ENCODE measurements at regions not wholly inside any gene's neighbourhood (a gene's known extent, or its start where the extent isn't known, plus 50 kb on each side); places are given as distances from the start of the nearest gene placed in this dataset.

GRCh38 chr21:29396951-29397455 lies 98.3 kb downstream of the BACH1 start:
- Histone ChIP-seq H3K4me1 (ENCODE audit: control insufficient read depth in 3 of 3, insufficient read depth in 2 of 3, low read depth in 1 of 3, low read length in 2 of 3) (no peaks in the 10 kb centered on the region), H3K9me3 (ENCODE audit: control insufficient read depth in 2 of 2, insufficient read depth in 1 of 2, low read depth in 1 of 2, low read length in 1 of 2) (peaks cover 0 to 4% of the 10 kb centered on the region in 2 donors), H3K4me3 (ENCODE audit: low read depth in 1 of 3, low read length in 3 of 3) (no peak overlapping the region), H3K27me3 (ENCODE audit: control insufficient read depth in 3 of 3, insufficient read depth in 3 of 3, low read length in 3 of 3) (no peaks in the 10 kb centered on the region), H3K27ac (ENCODE audit: low read depth in 1 of 3, low read length in 2 of 3) (no peak overlapping the region), H3K36me3 (ENCODE audit: control insufficient read depth in 3 of 3, insufficient read depth in 2 of 3, low read depth in 1 of 3, low read length in 3 of 3) (peaks cover 0 to 3% (median 0%) of the 10 kb centered on the region in 3 donors)
- FAIRE-seq: no peak
- no peak for DNase-seq
- 88 to 93% (median 89%) methylated on average over 3 of the region's 3 CpGs for WGBS, 3 donors

- Histone ChIP-seq H3K9me3 (ENCODE audit: control insufficient read depth in 2 of 2, insufficient read depth in 1 of 2, low read depth in 1 of 2, low read length in 1 of 2) (peaks cover 0 to 4% of the 10 kb centered on the region in 2 donors), H3K27me3 (ENCODE audit: control insufficient read depth in 3 of 3, insufficient read depth in 3 of 3, low read length in 3 of 3) (no peaks in the 10 kb centered on the region), H3K4me1 (ENCODE audit: control insufficient read depth in 3 of 3, insufficient read depth in 2 of 3, low read depth in 1 of 3, low read length in 2 of 3) (no peaks in the 10 kb centered on the region), H3K27ac (ENCODE audit: low read depth in 1 of 3, low read length in 2 of 3) (no peak overlapping the region), H3K4me3 (ENCODE audit: low read depth in 1 of 3, low read length in 3 of 3) (no peak overlapping the region), H3K36me3 (ENCODE audit: control insufficient read depth in 3 of 3, insufficient read depth in 2 of 3, low read depth in 1 of 3, low read length in 3 of 3) (peaks cover 0 to 3% (median 0%) of the 10 kb centered on the region in 3 donors)
- DNase-seq (no peak), FAIRE-seq (no peak)
Observed at GRCh38 chr21:29403301-29403700, 104.6 kb downstream of the BACH1 start.

GRCh38 chr21:29403922-29404538 lies 105.3 kb downstream of the BACH1 start:
- Histone ChIP-seq H3K27me3 (ENCODE audit: control insufficient read depth in 3 of 3, insufficient read depth in 3 of 3, low read length in 3 of 3) (no peaks in the 10 kb centered on the region), H3K4me1 (ENCODE audit: control insufficient read depth in 3 of 3, insufficient read depth in 2 of 3, low read depth in 1 of 3, low read length in 2 of 3) (no peaks in the 10 kb centered on the region), H3K27ac (ENCODE audit: low read depth in 1 of 3, low read length in 2 of 3) (no peak overlapping the region), H3K9me3 (ENCODE audit: control insufficient read depth in 2 of 2, insufficient read depth in 1 of 2, low read depth in 1 of 2, low read length in 1 of 2) (peaks cover 0 to 4% of the 10 kb centered on the region in 2 donors), H3K36me3 (ENCODE audit: control insufficient read depth in 3 of 3, insufficient read depth in 2 of 3, low read depth in 1 of 3, low read length in 3 of 3) (no peaks in the 10 kb centered on the region), H3K4me3 (ENCODE audit: low read depth in 1 of 3, low read length in 3 of 3) (no peak overlapping the region)
- WGBS, 3 donors: 82 to 93% (median 89%) methylated on average over 4 of the region's 4 CpGs
- FAIRE-seq (no peak), DNase-seq (no peak)

GRCh38 chr21:29405503-29406122 lies 106.9 kb downstream of the BACH1 start:
- Histone ChIP-seq H3K9me3 (ENCODE audit: control insufficient read depth in 2 of 2, insufficient read depth in 1 of 2, low read depth in 1 of 2, low read length in 1 of 2) (no peaks in the 10 kb centered on the region), H3K27ac (ENCODE audit: low read depth in 1 of 3, low read length in 2 of 3) (no peak overlapping the region), H3K4me1 (ENCODE audit: control insufficient read depth in 3 of 3, insufficient read depth in 2 of 3, low read depth in 1 of 3, low read length in 2 of 3) (no peaks in the 10 kb centered on the region), H3K27me3 (ENCODE audit: control insufficient read depth in 3 of 3, insufficient read depth in 3 of 3, low read length in 3 of 3) (no peaks in the 10 kb centered on the region), H3K4me3 (ENCODE audit: low read depth in 1 of 3, low read length in 3 of 3) (no peak overlapping the region), H3K36me3 (ENCODE audit: control insufficient read depth in 3 of 3, insufficient read depth in 2 of 3, low read depth in 1 of 3, low read length in 3 of 3) (no peaks in the 10 kb centered on the region)
- DNase-seq: no peak
- 88 to 95% (median 94%) methylated on average over 2 of the region's 2 CpGs for WGBS, 3 donors
- FAIRE-seq: no peak

- no peaks in the 10 kb centered on the region for H3K4me1 ChIP-seq (ENCODE audit: control insufficient read depth in 3 of 3, insufficient read depth in 2 of 3, low read depth in 1 of 3, low read length in 2 of 3)
- no peaks in the 10 kb centered on the region for H3K36me3 ChIP-seq (ENCODE audit: control insufficient read depth in 3 of 3, insufficient read depth in 2 of 3, low read depth in 1 of 3, low read length in 3 of 3)
- no peaks in the 10 kb centered on the region for H3K27me3 ChIP-seq (ENCODE audit: control insufficient read depth in 3 of 3, insufficient read depth in 3 of 3, low read length in 3 of 3)
- FAIRE-seq (no peak), DNase-seq (no peak)
- H3K27ac ChIP-seq (ENCODE audit: low read depth in 1 of 3, low read length in 2 of 3): no peak overlapping the region
- H3K9me3 ChIP-seq (ENCODE audit: control insufficient read depth in 2 of 2, insufficient read depth in 1 of 2, low read depth in 1 of 2, low read length in 1 of 2): no peaks in the 10 kb centered on the region
- H3K4me3 ChIP-seq (ENCODE audit: low read depth in 1 of 3, low read length in 3 of 3): no peak overlapping the region
Observed at GRCh38 chr21:29406385-29406784, 107.7 kb downstream of the BACH1 start.

GRCh38 chr21:29407571-29407970 lies 108.8 kb downstream of the BACH1 start:
- DNase-seq: no peak
- H3K27ac ChIP-seq (ENCODE audit: low read depth in 1 of 3, low read length in 2 of 3): no peak overlapping the region
- WGBS, 3 donors: 90 to 98% (median 96%) methylated on average over 2 of the region's 2 CpGs
- no peak for FAIRE-seq
- H3K36me3 ChIP-seq (ENCODE audit: control insufficient read depth in 3 of 3, insufficient read depth in 2 of 3, low read depth in 1 of 3, low read length in 3 of 3): no peaks in the 10 kb centered on the region
- H3K4me1 ChIP-seq (ENCODE audit: control insufficient read depth in 3 of 3, insufficient read depth in 2 of 3, low read depth in 1 of 3, low read length in 2 of 3): no peaks in the 10 kb centered on the region
- H3K27me3 ChIP-seq (ENCODE audit: control insufficient read depth in 3 of 3, insufficient read depth in 3 of 3, low read length in 3 of 3): no peaks in the 10 kb centered on the region
- no peaks in the 10 kb centered on the region for H3K9me3 ChIP-seq (ENCODE audit: control insufficient read depth in 2 of 2, insufficient read depth in 1 of 2, low read depth in 1 of 2, low read length in 1 of 2)
- H3K4me3 ChIP-seq (ENCODE audit: low read depth in 1 of 3, low read length in 3 of 3): no peak overlapping the region

- Histone ChIP-seq H3K27ac (ENCODE audit: low read depth in 1 of 3, low read length in 2 of 3) (no peak overlapping the region), H3K9me3 (ENCODE audit: control insufficient read depth in 2 of 2, insufficient read depth in 1 of 2, low read depth in 1 of 2, low read length in 1 of 2) (no peaks in the 10 kb centered on the region), H3K27me3 (ENCODE audit: control insufficient read depth in 3 of 3, insufficient read depth in 3 of 3, low read length in 3 of 3) (no peaks in the 10 kb centered on the region), H3K4me1 (ENCODE audit: control insufficient read depth in 3 of 3, insufficient read depth in 2 of 3, low read depth in 1 of 3, low read length in 2 of 3) (no peaks in the 10 kb centered on the region), H3K4me3 (ENCODE audit: low read depth in 1 of 3, low read length in 3 of 3) (no peak overlapping the region), H3K36me3 (ENCODE audit: control insufficient read depth in 3 of 3, insufficient read depth in 2 of 3, low read depth in 1 of 3, low read length in 3 of 3) (no peaks in the 10 kb centered on the region)
- no peak for FAIRE-seq
- WGBS, 3 donors: 72 to 78% (median 77%) methylated on average over 3 of the region's 3 CpGs
- DNase-seq: no peak
Observed at GRCh38 chr21:29413683-29414082, 115.0 kb downstream of the BACH1 start.

GRCh38 chr21:29416268-29416667 lies 117.5 kb downstream of the BACH1 start:
- H3K27ac ChIP-seq (ENCODE audit: low read depth in 1 of 3, low read length in 2 of 3): no peak overlapping the region
- no peak for DNase-seq
- H3K9me3 ChIP-seq (ENCODE audit: control insufficient read depth in 2 of 2, insufficient read depth in 1 of 2, low read depth in 1 of 2, low read length in 1 of 2): no peaks in the 10 kb centered on the region
- no peak overlapping the region for H3K4me3 ChIP-seq (ENCODE audit: low read depth in 1 of 3, low read length in 3 of 3)
- WGBS, 3 donors: 95 to 96% (median 95%) methylated on average over 4 of the region's 4 CpGs
- H3K36me3 ChIP-seq (ENCODE audit: control insufficient read depth in 3 of 3, insufficient read depth in 2 of 3, low read depth in 1 of 3, low read length in 3 of 3): no peaks in the 10 kb centered on the region
- no peaks in the 10 kb centered on the region for H3K27me3 ChIP-seq (ENCODE audit: control insufficient read depth in 3 of 3, insufficient read depth in 3 of 3, low read length in 3 of 3)
- H3K4me1 ChIP-seq (ENCODE audit: control insufficient read depth in 3 of 3, insufficient read depth in 2 of 3, low read depth in 1 of 3, low read length in 2 of 3): no peaks in the 10 kb centered on the region
- no peak for FAIRE-seq

GRCh38 chr21:29418813-29419212 lies 120.1 kb downstream of the BACH1 start:
- Histone ChIP-seq H3K36me3 (ENCODE audit: control insufficient read depth in 3 of 3, insufficient read depth in 2 of 3, low read depth in 1 of 3, low read length in 3 of 3) (no peaks in the 10 kb centered on the region), H3K4me1 (ENCODE audit: control insufficient read depth in 3 of 3, insufficient read depth in 2 of 3, low read depth in 1 of 3, low read length in 2 of 3) (no peaks in the 10 kb centered on the region), H3K27ac (ENCODE audit: low read depth in 1 of 3, low read length in 2 of 3) (no peak overlapping the region), H3K4me3 (ENCODE audit: low read depth in 1 of 3, low read length in 3 of 3) (no peak overlapping the region), H3K9me3 (ENCODE audit: control insufficient read depth in 2 of 2, insufficient read depth in 1 of 2, low read depth in 1 of 2, low read length in 1 of 2) (no peaks in the 10 kb centered on the region), H3K27me3 (ENCODE audit: control insufficient read depth in 3 of 3, insufficient read depth in 3 of 3, low read length in 3 of 3) (no peaks in the 10 kb centered on the region)
- FAIRE-seq (no peak), DNase-seq (no peak)
- WGBS, 3 donors: 75 to 79% (median 78%) methylated on average over 2 of the region's 2 CpGs
